AG09309 (cell line): ENCODE measurements at regions not wholly inside any gene's neighbourhood (a gene's known extent, or its start where the extent isn't known, plus 50 kb on each side); places are given as distances from the start of the nearest gene placed in this dataset.

ENCODE experiments used
- DNase-seq: peaks from one replicate; pipeline ENCODE4 v3.0.0-alpha.2; 2010; ENCODE audit warnings: low read depth
- H3K4me3 ChIP-seq: 2 replicates; pipeline ENCODE4 v1.5.1; 2011; ENCODE audit warnings: mild to moderate bottlenecking, low read depth, low read length, moderate library complexity; ENCODE audit not compliant: control insufficient read depth
- TF ChIP-seq, protein P1 (sequence below): IDR thresholded peaks from 2 replicates; pipeline ENCODE4 v1.5.1; 2011; ENCODE audit warnings: mild to moderate bottlenecking, low read depth, low read length, inconsistent platforms; ENCODE audit not compliant: insufficient read depth, control insufficient read depth; ENCODE audit errors: missing control alignments

DNA sequence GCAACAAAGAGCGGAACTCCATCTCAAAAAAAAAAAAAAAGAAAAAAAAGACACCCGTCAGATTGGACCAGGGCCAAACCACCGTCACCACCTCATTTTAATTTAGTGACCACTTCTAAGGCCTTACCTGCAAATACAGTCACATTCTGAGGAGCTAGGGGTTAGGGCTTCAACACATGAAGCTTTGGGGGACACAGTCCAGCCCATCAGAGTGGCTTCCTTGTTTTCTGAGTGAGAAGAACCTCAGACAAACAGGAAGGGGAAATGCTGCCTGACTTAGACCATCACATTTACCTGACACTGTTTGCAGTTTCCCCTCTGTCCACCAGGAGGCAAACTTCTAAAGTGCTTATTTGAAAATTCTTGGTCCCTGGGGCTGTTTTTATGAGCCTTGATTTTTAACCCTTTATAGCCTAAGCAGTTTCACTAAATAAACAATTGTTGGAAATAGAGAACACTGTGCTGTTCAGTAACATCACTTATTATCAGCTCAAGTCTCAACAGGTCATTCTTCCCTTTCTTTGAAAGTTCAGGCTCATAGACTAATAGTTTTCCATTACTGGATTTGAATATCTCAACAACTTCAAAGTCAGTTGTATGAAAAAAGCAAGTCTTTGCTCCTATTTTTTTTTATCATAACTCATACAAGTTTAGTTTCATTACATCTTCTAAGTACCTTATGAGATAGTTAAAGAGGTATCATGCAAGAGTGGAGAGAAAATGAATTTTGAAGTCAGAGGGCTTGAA lies 74.9 kb upstream of the WASF3 start:
- H3K4me3 ChIP-seq, result no peak overlapping the region
- peak; percentile 13 for DNase-seq

DNA sequence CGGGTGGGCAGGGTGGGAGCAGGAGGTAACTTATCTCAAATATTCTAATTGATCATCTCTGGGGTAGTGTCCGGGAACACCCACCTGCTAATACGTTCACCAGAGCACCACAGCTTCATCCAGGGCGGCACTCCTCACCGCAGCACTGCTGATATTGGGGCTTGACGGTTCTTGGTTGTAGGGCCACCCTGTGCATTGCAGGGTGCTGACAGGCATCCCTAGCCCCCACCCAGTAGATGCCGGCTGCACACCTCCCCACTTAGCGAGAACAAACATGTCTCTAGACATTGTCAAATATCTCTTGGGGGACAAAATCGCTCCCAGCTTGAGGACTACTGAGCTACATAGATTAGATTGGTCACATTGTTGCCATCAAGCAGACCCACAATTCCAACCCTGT lies 73.9 kb upstream of the WASF3 start:
- TF ChIP-seq, protein P1, sequence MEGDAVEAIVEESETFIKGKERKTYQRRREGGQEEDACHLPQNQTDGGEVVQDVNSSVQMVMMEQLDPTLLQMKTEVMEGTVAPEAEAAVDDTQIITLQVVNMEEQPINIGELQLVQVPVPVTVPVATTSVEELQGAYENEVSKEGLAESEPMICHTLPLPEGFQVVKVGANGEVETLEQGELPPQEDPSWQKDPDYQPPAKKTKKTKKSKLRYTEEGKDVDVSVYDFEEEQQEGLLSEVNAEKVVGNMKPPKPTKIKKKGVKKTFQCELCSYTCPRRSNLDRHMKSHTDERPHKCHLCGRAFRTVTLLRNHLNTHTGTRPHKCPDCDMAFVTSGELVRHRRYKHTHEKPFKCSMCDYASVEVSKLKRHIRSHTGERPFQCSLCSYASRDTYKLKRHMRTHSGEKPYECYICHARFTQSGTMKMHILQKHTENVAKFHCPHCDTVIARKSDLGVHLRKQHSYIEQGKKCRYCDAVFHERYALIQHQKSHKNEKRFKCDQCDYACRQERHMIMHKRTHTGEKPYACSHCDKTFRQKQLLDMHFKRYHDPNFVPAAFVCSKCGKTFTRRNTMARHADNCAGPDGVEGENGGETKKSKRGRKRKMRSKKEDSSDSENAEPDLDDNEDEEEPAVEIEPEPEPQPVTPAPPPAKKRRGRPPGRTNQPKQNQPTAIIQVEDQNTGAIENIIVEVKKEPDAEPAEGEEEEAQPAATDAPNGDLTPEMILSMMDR, result no peak
- no peak for DNase-seq
- no peak overlapping the region for H3K4me3 ChIP-seq

More for the DNA sequence above, 74.9 kb upstream of the WASF3 start:
- TF ChIP-seq, protein P1, result peak; percentile 89

DNA sequence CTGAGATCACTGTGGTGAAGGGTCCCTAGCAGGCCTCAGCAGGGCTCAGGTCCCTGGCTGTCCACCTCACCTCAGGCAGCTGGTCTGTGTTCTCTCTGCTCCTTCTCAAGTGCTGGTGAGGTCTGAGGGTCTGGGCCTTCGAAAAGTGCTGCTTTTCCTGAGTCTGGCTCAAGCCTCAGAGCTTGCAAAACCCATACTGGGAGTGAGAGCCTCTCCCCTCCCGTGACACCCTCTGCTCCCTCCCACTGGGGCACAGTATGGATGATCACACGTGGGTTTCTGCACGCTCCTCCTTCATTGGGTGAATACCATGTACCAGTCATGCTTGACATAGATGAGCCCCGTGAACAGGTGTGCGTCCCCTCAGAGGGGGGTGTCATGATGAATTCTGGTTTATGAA lies 73.3 kb upstream of the WASF3 start:
- TF ChIP-seq, protein P1, result no peak
- DNase-seq, result no peak
- no peak overlapping the region for H3K4me3 ChIP-seq

DNA sequence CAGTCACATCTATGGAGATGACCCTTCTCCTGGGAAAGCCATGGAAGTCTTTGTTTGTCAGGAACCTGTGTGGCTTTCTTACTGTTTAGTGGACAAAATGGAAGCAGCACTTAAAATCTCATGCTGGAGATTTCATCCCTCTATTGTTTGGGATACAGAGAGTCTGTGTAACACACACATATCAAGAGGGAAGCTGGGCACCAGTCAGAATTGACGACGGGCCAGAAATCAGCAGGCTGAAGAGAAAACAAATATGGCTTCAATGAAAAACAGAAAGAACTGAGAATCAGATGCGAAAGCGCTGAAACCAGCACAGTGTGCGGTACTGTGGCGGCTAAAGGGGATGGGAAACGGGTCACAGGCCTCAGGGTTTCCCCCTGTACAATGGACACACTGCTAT lies 72.2 kb upstream of the WASF3 start:
- no peak for DNase-seq
- H3K4me3 ChIP-seq, result no peak overlapping the region
- TF ChIP-seq, protein P1, result no peak

DNA sequence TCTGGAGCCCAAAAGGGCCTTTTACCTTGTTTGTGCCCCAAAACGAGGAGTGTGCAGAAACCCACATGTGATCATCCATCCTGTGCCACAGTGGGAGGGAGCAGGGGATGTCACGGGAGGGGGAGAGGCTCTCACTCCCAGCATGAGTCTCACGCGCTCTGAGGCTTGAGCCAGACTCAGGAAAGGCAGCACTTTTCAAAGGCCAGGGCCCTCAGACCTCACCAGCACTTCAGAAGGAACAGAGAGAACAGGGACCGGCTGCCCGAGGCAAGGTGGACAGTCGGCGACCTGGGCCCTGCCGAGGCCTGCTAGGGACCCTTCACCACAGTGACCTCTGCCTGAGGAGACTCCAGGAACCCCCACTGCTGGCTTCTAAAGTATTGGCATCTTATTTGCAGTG lies 71.7 kb upstream of the WASF3 start:
- no peak overlapping the region for H3K4me3 ChIP-seq
- no peak for DNase-seq
- TF ChIP-seq, protein P1, result no peak

DNA sequence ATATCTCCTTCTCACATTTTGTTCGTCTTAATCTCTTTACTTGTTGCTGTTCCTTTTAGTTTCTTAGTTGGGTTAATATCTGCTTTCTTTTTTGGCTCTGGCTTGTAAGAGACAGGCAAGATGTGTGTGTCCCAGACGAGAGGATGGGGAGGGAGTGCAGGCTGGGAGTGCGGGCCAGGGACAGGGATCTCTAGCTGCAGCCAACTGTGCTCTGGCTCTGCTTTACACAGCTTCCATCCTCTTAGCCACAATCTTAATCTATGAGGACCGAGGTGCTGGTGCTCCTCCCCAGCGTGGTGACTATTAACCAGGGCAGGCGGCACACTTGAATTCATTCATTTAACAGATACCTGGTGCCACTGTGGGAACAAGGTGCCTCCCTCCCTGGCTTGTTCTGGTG lies 70.9 kb upstream of the WASF3 start:
- TF ChIP-seq, protein P1, result no peak
- no peak for DNase-seq

More for the DNA sequence above, 70.9 kb upstream of the WASF3 start:
- H3K4me3 ChIP-seq, result no peak overlapping the region
